Panc1 (cell line): ENCODE measurements at regions not wholly inside any gene's neighbourhood (a gene's known extent, or its start where the extent isn't known, plus 50 kb on each side); places are given as distances from the start of the nearest gene placed in this dataset.

Experiments used
- ATAC-seq: fragments of 200-7000 bp; cut with Tn5 transposase; 2 replicates; pipeline ENCODE4 v1.9.1; 2020; ENCODE audit warnings: mild to moderate bottlenecking, moderate library complexity
- BruUV-seq: library from RNA; stranded (reverse); fragments of 400-500 nt; replicated peaks from 2 replicates; lab custom pipeline; 2021; lab: Mats Ljungman, UMichigan
- CTCF ChIA-PET: fragments of 300-600 bp; sonication (Branson Sonifier 250); formaldehyde crosslinking; loops from one replicate; lab custom pipeline; 2022; ENCODE audit warnings: antibody characterized with exemption; lab: Charles Lee
- POLR2A ChIA-PET: fragments of 300-600 bp; sonication (Branson Sonifier 250); formaldehyde crosslinking; loops from one replicate; lab custom pipeline; 2022; ENCODE audit warnings: antibody characterized with exemption; lab: Charles Lee
- DNase-seq: peaks from one replicate; pipeline ENCODE4 v3.0.0-alpha.2; 2010; ENCODE audit warnings: low read depth, low spot score
- H3K27ac ChIP-seq: 2 replicates; pipeline ENCODE4 v1.5.1; 2011; ENCODE audit warnings: mild to moderate bottlenecking, low read length, inconsistent platforms
- H3K27me3 ChIP-seq: fragments of 200-500 bp; sonication (Bioruptor generic); 2 replicates; pipeline ENCODE4 v1.6.0; 2014; ENCODE audit warnings: low read length, inconsistent platforms; ENCODE audit not compliant: control insufficient read depth, insufficient read depth
- H3K36me3 ChIP-seq: fragments of 200-500 bp; sonication (Bioruptor generic); 2 replicates; pipeline ENCODE4 v1.5.1; 2014; ENCODE audit warnings: inconsistent platforms, mild to moderate bottlenecking, low read length, moderate library complexity; ENCODE audit not compliant: control insufficient read depth, insufficient read depth
- H3K4me1 ChIP-seq: 2 replicates; pipeline ENCODE4 v1.5.1; 2011; ENCODE audit warnings: inconsistent platforms, mild to moderate bottlenecking, low read length, moderate library complexity; ENCODE audit not compliant: control insufficient read depth, insufficient read depth
- H3K4me3 ChIP-seq, 2 experiments: 2 replicates each; pipeline ENCODE4 v1.5.1; 2011 to 2012; ENCODE audit warnings: low read depth in 2 of 2, low read length in 2 of 2, mild to moderate bottlenecking in 2 of 2, inconsistent platforms in 1 of 2, moderate library complexity in 1 of 2
- H3K9me3 ChIP-seq: fragments of 200-500 bp; sonication (Bioruptor generic); 2 replicates; pipeline ENCODE4 v1.5.1; 2014; ENCODE audit warnings: low read depth, mild to moderate bottlenecking, inconsistent platforms, low read length, moderate library complexity; ENCODE audit not compliant: control insufficient read depth, insufficient read depth
- CTCF ChIP-seq: fragments of 450-650 bp; IDR thresholded peaks from 2 replicates; pipeline ENCODE4 v1.5.1; 2017; ENCODE audit warnings: mild to moderate bottlenecking
- POLR2AphosphoS5 ChIP-seq: IDR thresholded peaks from 2 replicates; pipeline ENCODE4 v1.6.1; 2012; ENCODE audit warnings: mild to moderate bottlenecking, low read depth, low read length, moderate library complexity
- REST ChIP-seq, 2 experiments: IDR thresholded peaks; 2 replicates each; pipeline ENCODE4 v1.6.1; 2011 to 2012; ENCODE audit warnings: low read depth in 2 of 2, control low read depth in 1 of 2, low read length in 1 of 2, mild to moderate bottlenecking in 1 of 2, moderate library complexity in 1 of 2; ENCODE audit not compliant: insufficient read depth in 1 of 2
- SIN3A ChIP-seq: IDR thresholded peaks from 2 replicates; pipeline ENCODE4 v1.6.1; 2012; ENCODE audit warnings: low read depth, mild to moderate bottlenecking, low read length, moderate library complexity, borderline replicate concordance; ENCODE audit not compliant: insufficient read depth
- TCF7L2 ChIP-seq: IDR thresholded peaks from 2 replicates; pipeline ENCODE4 v1.6.1; 2011; ENCODE audit warnings: mild to moderate bottlenecking, low read depth, low read length, inconsistent platforms
- in situ Hi-C: cut with HindIII; loops from 2 replicates; pipeline ENCODE4 v1.10.0; 2016; ENCODE audit warnings: low sequenced_read_pairs, low pct_unique_long_range_greater_than_20kb
- intact Hi-C: fragments of 100-400 bp; cut with micrococcal nuclease; formaldehyde crosslinking; loops from one replicate; pipeline ENCODE4 v1.10.0; 2022; ENCODE audit not compliant: unreplicated experiment

- no peaks in the 10 kb centered on the region for H3K36me3 ChIP-seq
- no peak overlapping the region for H3K27ac ChIP-seq
- ChIA-PET CTCF (no interaction called here), POLR2A (no interaction called here)
- no peaks in the 10 kb centered on the region for H3K9me3 ChIP-seq
- ATAC-seq (no peak), DNase-seq (no peak)
- H3K4me3 ChIP-seq = no peak overlapping the region
- in situ Hi-C loops = no loop called here
- H3K4me1 ChIP-seq = no peaks in the 10 kb centered on the region
- no peaks in the 10 kb centered on the region for H3K27me3 ChIP-seq
- intact Hi-C loops = no loop called here
- TF ChIP-seq TCF7L2 = no peak
- no peak for TF ChIP-seq POLR2AphosphoS5
- no peak for TF ChIP-seq CTCF
- no peak for TF ChIP-seq SIN3A
- TF ChIP-seq REST (IDR thresholded peaks at IDR 0.05; ENCODE audit: insufficient read depth in 1 of 2, low read depth in 2 of 2, low read length in 1 of 2) = no peak
- BruUV-seq = no TSS peak
These were observed 870.9 kb upstream of the CNTNAP5 start for GRCh38 chr2:123154195-123154594.

GRCh38 chr2:123157016-123157415 lies 868.1 kb upstream of the CNTNAP5 start:
- H3K36me3 ChIP-seq = no peaks in the 10 kb centered on the region
- ChIA-PET POLR2A (no interaction called here), CTCF (no interaction called here)
- ATAC-seq = no peak
- DNase-seq = no peak
- H3K9me3 ChIP-seq = no peaks in the 10 kb centered on the region
- no peaks in the 10 kb centered on the region for H3K27me3 ChIP-seq
- H3K4me1 ChIP-seq = no peaks in the 10 kb centered on the region
- no peak overlapping the region for H3K27ac ChIP-seq
- no peak overlapping the region for H3K4me3 ChIP-seq
- BruUV-seq = no TSS peak
- TF ChIP-seq CTCF = no peak
- TF ChIP-seq TCF7L2 = no peak
- TF ChIP-seq REST (IDR thresholded peaks at IDR 0.05; ENCODE audit: insufficient read depth in 1 of 2, low read depth in 2 of 2, low read length in 1 of 2) = no peak
- no peak for TF ChIP-seq SIN3A
- no peak for TF ChIP-seq POLR2AphosphoS5
- in situ Hi-C loops = no loop called here
- intact Hi-C loops = no loop called here
